ENCODE measurements at regions not wholly inside any gene's neighbourhood (a gene's known extent, or its start where the extent isn't known, plus 50 kb on each side); places are given as distances from the start of the nearest gene placed in this dataset.

DNA sequence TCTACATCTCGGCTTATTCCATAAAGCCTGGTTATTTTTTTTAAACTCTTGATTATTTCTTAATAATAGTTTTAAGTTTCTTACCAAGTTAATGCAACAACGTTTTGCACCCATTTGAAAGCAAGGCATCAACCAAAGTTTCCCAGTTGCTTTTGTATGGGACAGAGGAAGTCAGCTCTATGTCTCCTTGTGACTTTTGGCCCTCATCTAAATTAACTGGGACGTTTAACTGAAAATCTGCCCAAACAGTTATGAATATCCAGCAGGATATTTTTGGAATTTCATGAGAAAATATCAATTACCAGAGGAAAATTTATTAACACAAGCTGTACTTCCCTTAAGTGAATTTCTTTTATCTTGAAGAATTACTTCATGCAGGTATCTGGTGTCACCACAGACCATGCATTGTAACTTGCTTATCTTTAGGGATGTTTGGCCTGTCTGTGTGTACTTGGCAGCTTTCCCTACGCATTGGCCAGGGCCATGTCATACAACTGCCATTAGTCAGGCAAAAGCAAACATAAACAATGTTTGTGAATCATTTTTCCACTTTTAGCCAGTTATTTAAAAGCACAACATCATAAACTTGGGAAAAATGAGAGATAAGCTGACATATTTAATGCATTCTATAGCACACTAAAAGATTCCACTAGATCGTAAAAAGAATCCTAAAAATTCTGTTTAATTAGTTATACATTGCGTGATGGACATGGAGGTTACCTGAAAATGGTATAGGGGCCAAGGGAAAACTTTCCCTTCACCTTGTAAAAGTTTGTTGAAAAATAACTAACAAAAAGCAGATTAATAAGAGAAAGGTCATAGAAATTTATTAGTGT is 101.4 kb upstream of the PDE5A start:
- WGBS, result 50% methylated on average over 6 of the region's 6 CpGs
- Histone ChIP-seq H3K4me3 (ENCODE audit: low read depth in 1 of 3, low read length in 3 of 3) (no peak overlapping the region), H3K9me3 (ENCODE audit: control insufficient read depth in 4 of 4, low read length in 3 of 4) (no peaks in the 10 kb centered on the region), H3K27me3 (ENCODE audit: control insufficient read depth in 4 of 4, insufficient read depth in 4 of 4, low read length in 3 of 4) (no peaks in the 10 kb centered on the region), H3K27ac (ENCODE audit: low read depth in 1 of 2, low read length in 2 of 2) (no peak overlapping the region), H3K4me1 (ENCODE audit: control insufficient read depth in 4 of 4, insufficient read depth in 4 of 4, low read length in 3 of 4) (peaks cover 0 to 2% (median 1%) of the 10 kb centered on the region in 4 donors), H3K36me3 (ENCODE audit: control insufficient read depth in 4 of 4, insufficient read depth in 3 of 4, low read depth in 1 of 4, low read length in 3 of 4) (no peaks in the 10 kb centered on the region), H3K9ac (ENCODE audit: low read depth in 1 of 2, low read length in 2 of 2) (no peak overlapping the region)
- no peak for DNase-seq (ENCODE audit: low spot score)
- TF ChIP-seq FOXA2 (IDR thresholded peaks at IDR 0.05) (peak; percentile 19), YY1 (IDR thresholded peaks at IDR 0.05) (peak; percentile 57), HNF4G (IDR thresholded peaks at IDR 0.05) (no peak), RXRA (IDR thresholded peaks at IDR 0.05) (peak in 1 of 2 donors; percentile 41), HNF4A (conservative IDR thresholded peaks at IDR 0.05) (peak in 1 of 2 donors; percentile 27), NR2F2 (IDR thresholded peaks at IDR 0.05) (no peak), EGR1 (IDR thresholded peaks at IDR 0.05; ENCODE audit: low read depth in 2 of 2) (no peak), JUND (IDR thresholded peaks at IDR 0.05) (peak in 1 of 2 donors; percentile 15), SP1 (IDR thresholded peaks at IDR 0.05) (peak; percentile 13), FOXA1 (IDR thresholded peaks at IDR 0.05) (no peak), RAD21 (IDR thresholded peaks at IDR 0.05) (no peak), TAF1 (conservative IDR thresholded peaks at IDR 0.05) (no peak), GABPA (IDR thresholded peaks at IDR 0.05 in 1 of 2, conservative IDR thresholded peaks at IDR 0.05 in 1 of 2) (no peak)
- TF ChIP-seq, protein P1, sequence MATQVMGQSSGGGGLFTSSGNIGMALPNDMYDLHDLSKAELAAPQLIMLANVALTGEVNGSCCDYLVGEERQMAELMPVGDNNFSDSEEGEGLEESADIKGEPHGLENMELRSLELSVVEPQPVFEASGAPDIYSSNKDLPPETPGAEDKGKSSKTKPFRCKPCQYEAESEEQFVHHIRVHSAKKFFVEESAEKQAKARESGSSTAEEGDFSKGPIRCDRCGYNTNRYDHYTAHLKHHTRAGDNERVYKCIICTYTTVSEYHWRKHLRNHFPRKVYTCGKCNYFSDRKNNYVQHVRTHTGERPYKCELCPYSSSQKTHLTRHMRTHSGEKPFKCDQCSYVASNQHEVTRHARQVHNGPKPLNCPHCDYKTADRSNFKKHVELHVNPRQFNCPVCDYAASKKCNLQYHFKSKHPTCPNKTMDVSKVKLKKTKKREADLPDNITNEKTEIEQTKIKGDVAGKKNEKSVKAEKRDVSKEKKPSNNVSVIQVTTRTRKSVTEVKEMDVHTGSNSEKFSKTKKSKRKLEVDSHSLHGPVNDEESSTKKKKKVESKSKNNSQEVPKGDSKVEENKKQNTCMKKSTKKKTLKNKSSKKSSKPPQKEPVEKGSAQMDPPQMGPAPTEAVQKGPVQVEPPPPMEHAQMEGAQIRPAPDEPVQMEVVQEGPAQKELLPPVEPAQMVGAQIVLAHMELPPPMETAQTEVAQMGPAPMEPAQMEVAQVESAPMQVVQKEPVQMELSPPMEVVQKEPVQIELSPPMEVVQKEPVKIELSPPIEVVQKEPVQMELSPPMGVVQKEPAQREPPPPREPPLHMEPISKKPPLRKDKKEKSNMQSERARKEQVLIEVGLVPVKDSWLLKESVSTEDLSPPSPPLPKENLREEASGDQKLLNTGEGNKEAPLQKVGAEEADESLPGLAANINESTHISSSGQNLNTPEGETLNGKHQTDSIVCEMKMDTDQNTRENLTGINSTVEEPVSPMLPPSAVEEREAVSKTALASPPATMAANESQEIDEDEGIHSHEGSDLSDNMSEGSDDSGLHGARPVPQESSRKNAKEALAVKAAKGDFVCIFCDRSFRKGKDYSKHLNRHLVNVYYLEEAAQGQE (IDR thresholded peaks at IDR 0.05), result no peak
- TF ChIP-seq, protein P2, sequence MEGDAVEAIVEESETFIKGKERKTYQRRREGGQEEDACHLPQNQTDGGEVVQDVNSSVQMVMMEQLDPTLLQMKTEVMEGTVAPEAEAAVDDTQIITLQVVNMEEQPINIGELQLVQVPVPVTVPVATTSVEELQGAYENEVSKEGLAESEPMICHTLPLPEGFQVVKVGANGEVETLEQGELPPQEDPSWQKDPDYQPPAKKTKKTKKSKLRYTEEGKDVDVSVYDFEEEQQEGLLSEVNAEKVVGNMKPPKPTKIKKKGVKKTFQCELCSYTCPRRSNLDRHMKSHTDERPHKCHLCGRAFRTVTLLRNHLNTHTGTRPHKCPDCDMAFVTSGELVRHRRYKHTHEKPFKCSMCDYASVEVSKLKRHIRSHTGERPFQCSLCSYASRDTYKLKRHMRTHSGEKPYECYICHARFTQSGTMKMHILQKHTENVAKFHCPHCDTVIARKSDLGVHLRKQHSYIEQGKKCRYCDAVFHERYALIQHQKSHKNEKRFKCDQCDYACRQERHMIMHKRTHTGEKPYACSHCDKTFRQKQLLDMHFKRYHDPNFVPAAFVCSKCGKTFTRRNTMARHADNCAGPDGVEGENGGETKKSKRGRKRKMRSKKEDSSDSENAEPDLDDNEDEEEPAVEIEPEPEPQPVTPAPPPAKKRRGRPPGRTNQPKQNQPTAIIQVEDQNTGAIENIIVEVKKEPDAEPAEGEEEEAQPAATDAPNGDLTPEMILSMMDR (IDR thresholded peaks at IDR 0.05; ENCODE audit: low read depth, low read length, missing input control), result no peak
- TF ChIP-seq, protein P3, sequence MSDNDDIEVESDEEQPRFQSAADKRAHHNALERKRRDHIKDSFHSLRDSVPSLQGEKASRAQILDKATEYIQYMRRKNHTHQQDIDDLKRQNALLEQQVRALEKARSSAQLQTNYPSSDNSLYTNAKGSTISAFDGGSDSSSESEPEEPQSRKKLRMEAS (IDR thresholded peaks at IDR 0.05), result no peak
- TF ChIP-seq, protein P4, sequence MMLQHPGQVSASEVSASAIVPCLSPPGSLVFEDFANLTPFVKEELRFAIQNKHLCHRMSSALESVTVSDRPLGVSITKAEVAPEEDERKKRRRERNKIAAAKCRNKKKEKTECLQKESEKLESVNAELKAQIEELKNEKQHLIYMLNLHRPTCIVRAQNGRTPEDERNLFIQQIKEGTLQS (IDR thresholded peaks at IDR 0.05), result no peak
- TF ChIP-seq, protein P5, sequence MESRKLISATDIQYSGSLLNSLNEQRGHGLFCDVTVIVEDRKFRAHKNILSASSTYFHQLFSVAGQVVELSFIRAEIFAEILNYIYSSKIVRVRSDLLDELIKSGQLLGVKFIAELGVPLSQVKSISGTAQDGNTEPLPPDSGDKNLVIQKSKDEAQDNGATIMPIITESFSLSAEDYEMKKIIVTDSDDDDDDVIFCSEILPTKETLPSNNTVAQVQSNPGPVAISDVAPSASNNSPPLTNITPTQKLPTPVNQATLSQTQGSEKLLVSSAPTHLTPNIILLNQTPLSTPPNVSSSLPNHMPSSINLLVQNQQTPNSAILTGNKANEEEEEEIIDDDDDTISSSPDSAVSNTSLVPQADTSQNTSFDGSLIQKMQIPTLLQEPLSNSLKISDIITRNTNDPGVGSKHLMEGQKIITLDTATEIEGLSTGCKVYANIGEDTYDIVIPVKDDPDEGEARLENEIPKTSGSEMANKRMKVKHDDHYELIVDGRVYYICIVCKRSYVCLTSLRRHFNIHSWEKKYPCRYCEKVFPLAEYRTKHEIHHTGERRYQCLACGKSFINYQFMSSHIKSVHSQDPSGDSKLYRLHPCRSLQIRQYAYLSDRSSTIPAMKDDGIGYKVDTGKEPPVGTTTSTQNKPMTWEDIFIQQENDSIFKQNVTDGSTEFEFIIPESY (IDR thresholded peaks at IDR 0.05), result no peak
